ENCODE measurements at regions not wholly inside any gene's neighbourhood (a gene's known extent, or its start where the extent isn't known, plus 50 kb on each side); places are given as distances from the start of the nearest gene placed in this dataset.

GRCh38 chr1:30100524-30100862 is 622.9 kb downstream of the MATN1 start:
- H3K4me3 ChIP-seq (replicated peaks in 1 of 2; ENCODE audit: low read depth in 1 of 2, low read length in 2 of 2), result no peak overlapping the region
- no peaks in the 10 kb centered on the region for H3K36me3 ChIP-seq (ENCODE audit: control insufficient read depth in 1 of 2, insufficient read depth in 2 of 2, low read length in 2 of 2)
- ChIA-PET CTCF (no interaction called here), POLR2A (no interaction called here), RAD21 (ENCODE audit: low non-redundant PET in 1 of 2, low total read pairs in 2 of 2, uncharacterized antibody in 2 of 2, unreplicated experiment in 2 of 2) (no interaction called here)
- BruUV-seq (replicated peaks), result no TSS peak
- H2AFZ ChIP-seq (ENCODE audit: low read depth, low read length, poor library complexity, severe bottlenecking), result no peak overlapping the region
- no peaks in the 10 kb centered on the region for H3K9me2 ChIP-seq (ENCODE audit: insufficient read depth)
- H3K27me3 ChIP-seq (ENCODE audit: insufficient read depth, low read length), result 0 out of 2 replicates have a peak, but pooled peaks cover 4% of the 10 kb centered on the region
- intact Hi-C loops (cut with micrococcal nuclease), result no loop called here
- no peak for ATAC-seq
- no peak for DNase-seq (ENCODE audit: low read depth, low spot score)
- no peak overlapping the region for H3K27ac ChIP-seq (ENCODE audit: low read depth, low read length)
- no peak overlapping the region for H3K9ac ChIP-seq (ENCODE audit: low read length)
- H3K9me3 ChIP-seq (ENCODE audit: control insufficient read depth in 1 of 2, insufficient read depth in 1 of 2, low read depth in 1 of 2, low read length in 2 of 2), result no peaks in the 10 kb centered on the region
- no peaks in the 10 kb centered on the region for H4K20me1 ChIP-seq (ENCODE audit: insufficient read depth)
- H3K4me1 ChIP-seq (ENCODE audit: control insufficient read depth in 1 of 2, insufficient read depth in 2 of 2, low read length in 2 of 2), result peaks cover 0 to 4% of the 10 kb centered on the region in 2 experiments; a peak in 1 of 4 replicates
- H3K79me2 ChIP-seq (ENCODE audit: insufficient read depth, low read length), result no peaks in the 10 kb centered on the region
- TF ChIP-seq MAX (IDR thresholded peaks at IDR 0.05) (no peak), YY1 (IDR thresholded peaks at IDR 0.05; ENCODE audit: extremely low read depth, insufficient replicate concordance, low read depth, low read length) (no peak), CBX3 (IDR thresholded peaks at IDR 0.05; ENCODE audit: low read depth) (no peak), POLR2AphosphoS5 (IDR thresholded peaks at IDR 0.05; ENCODE audit: low read depth, low read length) (no peak), POLR2A (IDR thresholded peaks at IDR 0.05; ENCODE audit: borderline replicate concordance, extremely low read depth, insufficient read depth, insufficient read length) (no peak), FOSL1 (IDR thresholded peaks at IDR 0.05; ENCODE audit: low read depth) (no peak), SP1 (IDR thresholded peaks at IDR 0.05; ENCODE audit: low read depth) (no peak), TCF7L2 (IDR thresholded peaks at IDR 0.05; ENCODE audit: borderline replicate concordance, extremely low read depth, insufficient read depth, insufficient read length) (no peak), JUND (IDR thresholded peaks at IDR 0.05) (no peak), EGR1 (IDR thresholded peaks at IDR 0.05; ENCODE audit: low read depth) (no peak), CEBPB (IDR thresholded peaks at IDR 0.05; ENCODE audit: low read depth) (no peak), ZFX (IDR thresholded peaks at IDR 0.05) (no peak), SRF (IDR thresholded peaks at IDR 0.05; ENCODE audit: low read depth) (no peak), RAD21 (IDR thresholded peaks at IDR 0.05; ENCODE audit: low read depth) (no peak), ZNF274 (IDR thresholded peaks at IDR 0.05; ENCODE audit: low read depth, low read length) (no peak), REST (IDR thresholded peaks at IDR 0.05; ENCODE audit: low read depth) (no peak), ATF3 (IDR thresholded peaks at IDR 0.05) (no peak)
- H3K4me2 ChIP-seq (ENCODE audit: low read length), result no peak overlapping the region

Measured in HCT116 (cell line).